ENCODE measurements at regions not wholly inside any gene's neighbourhood (a gene's known extent, or its start where the extent isn't known, plus 50 kb on each side); places are given as distances from the start of the nearest gene placed in this dataset.

GRCh38 chr11:81052344-81053158, 1611.7 kb upstream of the TENM4 start:
- intact Hi-C loops (cut with micrococcal nuclease), result no loop called here

GRCh38 chr11:81039916-81040524, 1599.2 kb upstream of the TENM4 start:
- intact Hi-C loops (cut with micrococcal nuclease), result no loop called here

- intact Hi-C loops (cut with micrococcal nuclease), result no loop called here
Measured at GRCh38 chr11:81036168-81036870, 1595.5 kb upstream of the TENM4 start.

- intact Hi-C loops (cut with micrococcal nuclease), result no loop called here
Measured at GRCh38 chr11:81033779-81034540, 1593.1 kb upstream of the TENM4 start.

GRCh38 chr11:81032906-81033305, 1592.1 kb upstream of the TENM4 start:
- intact Hi-C loops (cut with micrococcal nuclease), result no loop called here

GRCh38 chr11:81030186-81030585, 1589.4 kb upstream of the TENM4 start:
- intact Hi-C loops (cut with micrococcal nuclease), result no loop called here

- intact Hi-C loops (cut with micrococcal nuclease), result no loop called here
Measured at GRCh38 chr11:81026032-81026431, 1585.2 kb upstream of the TENM4 start.

GRCh38 chr11:81022057-81022456, 1581.2 kb upstream of the TENM4 start:
- intact Hi-C loops (cut with micrococcal nuclease), result no loop called here

- intact Hi-C loops (cut with micrococcal nuclease), result no loop called here
Measured at GRCh38 chr11:81010631-81011030, 1569.8 kb upstream of the TENM4 start.

GRCh38 chr11:81007046-81007445, 1566.2 kb upstream of the TENM4 start:
- intact Hi-C loops (cut with micrococcal nuclease), result no loop called here

GRCh38 chr11:81005595-81005994, 1564.8 kb upstream of the TENM4 start:
- intact Hi-C loops (cut with micrococcal nuclease), result no loop called here

- intact Hi-C loops (cut with micrococcal nuclease), result no loop called here
Measured at GRCh38 chr11:81004576-81004975, 1563.7 kb upstream of the TENM4 start.

- intact Hi-C loops (cut with micrococcal nuclease), result no loop called here
Measured at GRCh38 chr11:81002374-81002773, 1561.5 kb upstream of the TENM4 start.

GRCh38 chr11:81000735-81001134, 1559.9 kb upstream of the TENM4 start:
- intact Hi-C loops (cut with micrococcal nuclease), result no loop called here

GRCh38 chr11:81000334-81000733, 1559.5 kb upstream of the TENM4 start:
- intact Hi-C loops (cut with micrococcal nuclease), result no loop called here

GRCh38 chr11:80995523-80995922, 1554.7 kb upstream of the TENM4 start:
- intact Hi-C loops (cut with micrococcal nuclease), result no loop called here

GRCh38 chr11:80993536-80993935, 1552.7 kb upstream of the TENM4 start:
- intact Hi-C loops (cut with micrococcal nuclease), result no loop called here

GRCh38 chr11:80990885-80991284, 1550.1 kb upstream of the TENM4 start:
- intact Hi-C loops (cut with micrococcal nuclease), result no loop called here

- intact Hi-C loops (cut with micrococcal nuclease), result no loop called here
Measured at GRCh38 chr11:80987171-80987570, 1546.3 kb upstream of the TENM4 start.

- intact Hi-C loops (cut with micrococcal nuclease), result no loop called here
Measured at GRCh38 chr11:80986421-80987074, 1545.7 kb upstream of the TENM4 start.

- intact Hi-C loops (cut with micrococcal nuclease), result no loop called here
Measured at GRCh38 chr11:80980227-80980626, 1539.4 kb upstream of the TENM4 start.
